SKM-1 (cell line): ENCODE measurements at regions not wholly inside any gene's neighbourhood (a gene's known extent, or its start where the extent isn't known, plus 50 kb on each side); places are given as distances from the start of the nearest gene placed in this dataset.

Source experiments
- DNase-seq: peaks from one replicate; lab custom pipeline; 2025; ENCODE audit not compliant: unreplicated experiment; lab: John Stamatoyannopoulos, UW

- DNase-seq: no peak
Measured at GRCh38 chr2:34365932-34366331, 766.8 kb upstream of the FAM98A start.

GRCh38 chr2:34365512-34365911 lies 766.4 kb upstream of the FAM98A start:
- DNase-seq: no peak

- DNase-seq: no peak
Measured at GRCh38 chr2:34353509-34354113, 754.5 kb upstream of the FAM98A start.

- DNase-seq: no peak
Measured at GRCh38 chr2:34349527-34349926, 750.4 kb upstream of the FAM98A start.

- DNase-seq: no peak
Measured at GRCh38 chr2:34345030-34345429, 745.9 kb upstream of the FAM98A start.

- DNase-seq: no peak
Measured at GRCh38 chr2:34340307-34340706, 741.2 kb upstream of the FAM98A start.

- DNase-seq: no peak
Measured at GRCh38 chr2:34337735-34338134, 738.6 kb upstream of the FAM98A start.

- DNase-seq: no peak
Measured at GRCh38 chr2:34332813-34333212, 733.7 kb upstream of the FAM98A start.

GRCh38 chr2:34320056-34320455 lies 721.0 kb upstream of the FAM98A start:
- DNase-seq: no peak

- no peak for DNase-seq
Measured at GRCh38 chr2:34317797-34318196, 718.7 kb upstream of the FAM98A start.

GRCh38 chr2:34316788-34317187 lies 717.7 kb upstream of the FAM98A start:
- DNase-seq: no peak

- no peak for DNase-seq
Measured at GRCh38 chr2:34311816-34312215, 712.7 kb upstream of the FAM98A start.

GRCh38 chr2:34308140-34308539 lies 709.0 kb upstream of the FAM98A start:
- no peak for DNase-seq

GRCh38 chr2:34307636-34308035 lies 708.5 kb upstream of the FAM98A start:
- DNase-seq: no peak

GRCh38 chr2:34306745-34307144 lies 707.6 kb upstream of the FAM98A start:
- no peak for DNase-seq

- no peak for DNase-seq
Measured at GRCh38 chr2:34305587-34305986, 706.5 kb upstream of the FAM98A start.

GRCh38 chr2:34294961-34295360 lies 695.9 kb upstream of the FAM98A start:
- DNase-seq: no peak

GRCh38 chr2:34291076-34291475 lies 692.0 kb upstream of the FAM98A start:
- DNase-seq: no peak

- DNase-seq: no peak
Measured at GRCh38 chr2:34288016-34288415, 688.9 kb upstream of the FAM98A start.

- DNase-seq: no peak
Measured at GRCh38 chr2:34280606-34281005, 681.5 kb upstream of the FAM98A start.

GRCh38 chr2:34266908-34267697 lies 668.0 kb upstream of the FAM98A start:
- no peak for DNase-seq

GRCh38 chr2:34261701-34262100 lies 662.6 kb upstream of the FAM98A start:
- no peak for DNase-seq
